WTC11 (cell line): ENCODE measurements at regions not wholly inside any gene's neighbourhood (a gene's known extent, or its start where the extent isn't known, plus 50 kb on each side); places are given as distances from the start of the nearest gene placed in this dataset.

Source experiments
- ATAC-seq: fragments of 200-7000 bp; cut with Tn5 transposase; 2 replicates; pipeline ENCODE4 v1.10.0; 2021; ENCODE audit warnings: mild to moderate bottlenecking, moderate library complexity
- CTCF ChIA-PET: fragments of 300-600 bp; sonication (Branson Sonifier 250); formaldehyde crosslinking; loops from one replicate; lab custom pipeline; 2021; ENCODE audit warnings: antibody characterized with exemption; lab: Charles Lee
- POLR2A ChIA-PET: fragments of 350-600 bp; sonication (Branson Sonifier 250); formaldehyde crosslinking; loops from one replicate; lab custom pipeline; 2021; ENCODE audit warnings: antibody characterized with exemption; lab: Charles Lee
- DNase-seq: peaks from one replicate; pipeline ENCODE4 v3.0.0; 2021; ENCODE audit warnings: low spot score
- H3K27ac Mint-ChIP-seq: 2 replicates; pipeline ENCODE4 v1.8.0; 2021; ENCODE audit warnings: mixed read lengths
- H3K27me3 Mint-ChIP-seq: 2 replicates; pipeline ENCODE4 v1.8.0; 2021; ENCODE audit warnings: low read depth, mild to moderate bottlenecking, moderate library complexity, mixed read lengths
- H3K36me3 Mint-ChIP-seq: 2 replicates; pipeline ENCODE4 v1.8.0; 2021; ENCODE audit warnings: mixed read lengths
- H3K4me1 Mint-ChIP-seq: 2 replicates; pipeline ENCODE4 v1.8.0; 2022; ENCODE audit warnings: mixed read lengths
- H3K4me3 Mint-ChIP-seq: 2 replicates; pipeline ENCODE4 v1.8.0; 2021; ENCODE audit warnings: mild to moderate bottlenecking, moderate library complexity, mixed read lengths
- H3K9me3 Mint-ChIP-seq: 2 replicates; pipeline ENCODE4 v1.8.0; 2021; ENCODE audit warnings: mixed read lengths
- ARID4B ChIP-seq: sonication (generic); formaldehyde crosslinking; IDR thresholded peaks from 2 replicates; pipeline ENCODE4 v1.8.0; 2023; ENCODE audit warnings: missing genetic modification reagents, mild to moderate bottlenecking, borderline replicate concordance
- ATF2 ChIP-seq: sonication (generic); formaldehyde crosslinking; IDR thresholded peaks from 2 replicates; pipeline ENCODE4 v1.8.1; 2022; ENCODE audit warnings: low read depth, missing genetic modification reagents, borderline replicate concordance
- CBFB ChIP-seq: sonication (generic); formaldehyde crosslinking; IDR thresholded peaks from 2 replicates; pipeline ENCODE4 v1.8.1; 2022; ENCODE audit warnings: mild to moderate bottlenecking, low read depth, missing genetic modification reagents
- CDX4 ChIP-seq: fragments of 250-450 bp; sonication (Bioruptor Pico); IDR thresholded peaks from 2 replicates; pipeline ENCODE4 v1.9.0; 2021; ENCODE audit warnings: moderate library complexity, mild to moderate bottlenecking, inconsistent platforms, borderline replicate concordance
- CTCF ChIP-seq: fragments of 200-600 bp; IDR thresholded peaks from 2 replicates; pipeline ENCODE4 v1.8.0; 2022; ENCODE audit warnings: antibody characterized with exemption
- ETV6 ChIP-seq: sonication (generic); formaldehyde crosslinking; IDR thresholded peaks from 2 replicates; pipeline ENCODE4 v1.8.1; 2022; ENCODE audit warnings: mild to moderate bottlenecking, missing genetic modification reagents
- HMGA2 ChIP-seq: fragments of 250-450 bp; sonication (Bioruptor Pico); IDR thresholded peaks from 2 replicates; pipeline ENCODE4 v1.4.0; 2021; ENCODE audit warnings: mild to moderate bottlenecking, moderate library complexity
- IRF2 ChIP-seq: sonication (generic); formaldehyde crosslinking; IDR thresholded peaks from 2 replicates; pipeline ENCODE4 v1.8.0; 2022; ENCODE audit warnings: low read depth, missing genetic modification reagents, borderline replicate concordance
- MYBL2 ChIP-seq: sonication (generic); formaldehyde crosslinking; IDR thresholded peaks from 2 replicates; pipeline ENCODE4 v1.8.1; 2023; ENCODE audit warnings: mild to moderate bottlenecking, moderate library complexity, missing genetic modification reagents
- NFATC4 ChIP-seq: fragments of 250-450 bp; sonication (Bioruptor Pico); IDR thresholded peaks from 2 replicates; pipeline ENCODE4 v1.9.0; 2021; ENCODE audit warnings: mild to moderate bottlenecking
- NFYB ChIP-seq: sonication (generic); formaldehyde crosslinking; conservative IDR thresholded peaks from 2 replicates; pipeline ENCODE4 v1.8.0; 2022; ENCODE audit warnings: low read depth, missing genetic modification reagents
- NR1H2 ChIP-seq: sonication (generic); formaldehyde crosslinking; IDR thresholded peaks from 2 replicates; pipeline ENCODE4 v1.9.0; 2021; ENCODE audit warnings: mild to moderate bottlenecking, moderate library complexity, missing genetic modification reagents
- OVOL2 ChIP-seq: fragments of 250-450 bp; sonication (Bioruptor Pico); IDR thresholded peaks from 2 replicates; pipeline ENCODE4 v1.9.0; 2021; ENCODE audit warnings: mild to moderate bottlenecking, borderline replicate concordance
- PRDM15 ChIP-seq: sonication (generic); formaldehyde crosslinking; IDR thresholded peaks from 2 replicates; pipeline ENCODE4 v1.8.0; 2022; ENCODE audit warnings: missing genetic modification reagents
- PREB ChIP-seq: sonication (generic); formaldehyde crosslinking; IDR thresholded peaks from 2 replicates; pipeline ENCODE4 v1.8.1; 2022; ENCODE audit warnings: mild to moderate bottlenecking, missing genetic modification reagents, moderate library complexity, borderline replicate concordance
- SMAD3 ChIP-seq: sonication (generic); formaldehyde crosslinking; IDR thresholded peaks from 2 replicates; pipeline ENCODE4 v1.8.0; 2022; ENCODE audit warnings: missing genetic modification reagents, mild to moderate bottlenecking, borderline replicate concordance
- SOX15 ChIP-seq: fragments of 250-450 bp; sonication (Bioruptor Pico); IDR thresholded peaks from 2 replicates; pipeline ENCODE4 v1.9.0; 2021; ENCODE audit warnings: mild to moderate bottlenecking
- TCF7 ChIP-seq: sonication (generic); formaldehyde crosslinking; IDR thresholded peaks from 2 replicates; pipeline ENCODE4 v1.8.0; 2022; ENCODE audit warnings: mild to moderate bottlenecking, low read depth, missing genetic modification reagents, moderate library complexity
- USF2 ChIP-seq: sonication (generic); formaldehyde crosslinking; IDR thresholded peaks from 2 replicates; pipeline ENCODE4 v1.8.1; 2023; ENCODE audit warnings: mild to moderate bottlenecking, missing genetic modification reagents, moderate library complexity
- ZNF219 ChIP-seq: sonication (generic); formaldehyde crosslinking; IDR thresholded peaks from 2 replicates; pipeline ENCODE4 v1.8.0; 2023; ENCODE audit warnings: missing genetic modification reagents, mild to moderate bottlenecking, borderline replicate concordance
- ZNF263 ChIP-seq: sonication (generic); formaldehyde crosslinking; IDR thresholded peaks from 2 replicates; pipeline ENCODE4 v1.8.1; 2022; ENCODE audit warnings: low read depth, mild to moderate bottlenecking, moderate library complexity, missing genetic modification reagents

GRCh38 chr4:62940229-62940628 is 1469.0 kb downstream of the TECRL start:
- DNase-seq (no peak), ATAC-seq (no peak)
- CTCF ChIA-PET: no interaction called here
- Mint-ChIP-seq H3K4me1 (peaks cover 3% of the 10 kb centered on the region; the same call in 1 of the 2 replicates), H3K4me3 (no peak overlapping the region), H3K9me3 (peaks cover 47% of the 10 kb centered on the region), H3K27ac (no peak overlapping the region), H3K27me3 (no peaks in the 10 kb centered on the region), H3K36me3 (peaks cover 15% of the 10 kb centered on the region)
- POLR2A ChIA-PET: no interaction called here
- TF ChIP-seq ARID4B (CRISPR knock-in tag) (no peak), ZNF219 (CRISPR knock-in tag) (no peak), HMGA2 (no peak), CBFB (no peak), ATF2 (no peak), CDX4 (CRISPR knock-in tag) (no peak), IRF2 (CRISPR knock-in tag) (no peak), MYBL2 (no peak)

- H3K4me1 Mint-ChIP-seq: no peaks in the 10 kb centered on the region
- peaks cover 10% of the 10 kb centered on the region for H3K36me3 Mint-ChIP-seq
- ATAC-seq (no peak), DNase-seq (no peak)
- H3K4me3 Mint-ChIP-seq: no peak overlapping the region
- H3K27me3 Mint-ChIP-seq: no peaks in the 10 kb centered on the region
- POLR2A ChIA-PET: no interaction called here
- TF ChIP-seq ETV6: no peak
- no peak for TF ChIP-seq NFYB (CRISPR knock-in tag)
- no peak for TF ChIP-seq CBFB
- no peak for TF ChIP-seq USF2 (CRISPR knock-in tag)
- TF ChIP-seq NFATC4 (CRISPR knock-in tag): no peak
- no peak for TF ChIP-seq NR1H2 (CRISPR knock-in tag)
- no peak for TF ChIP-seq CTCF
- TF ChIP-seq TCF7 (CRISPR knock-in tag): no peak
- no peak for TF ChIP-seq ZNF263
- TF ChIP-seq SOX15: no peak
- no peak for TF ChIP-seq PREB
- no peak for TF ChIP-seq OVOL2 (CRISPR knock-in tag)
- no peak for TF ChIP-seq PRDM15 (CRISPR knock-in tag)
- no peak for TF ChIP-seq SMAD3 (CRISPR knock-in tag)
- H3K9me3 Mint-ChIP-seq: peaks cover 17% of the 10 kb centered on the region
- H3K27ac Mint-ChIP-seq: no peak overlapping the region
- CTCF ChIA-PET: no interaction called here
Observed at GRCh38 chr4:62930884-62931283, 1478.4 kb downstream of the TECRL start.
